HG03045 (cell line): ENCODE measurements at regions not wholly inside any gene's neighbourhood (a gene's known extent, or its start where the extent isn't known, plus 50 kb on each side); places are given as distances from the start of the nearest gene placed in this dataset.
"Not testable (repeated sequence)": the region's sequence is repeated elsewhere in the genome, so short reads cannot be mapped to it uniquely, and the experiment has no call there.

Experiments
- ATAC-seq: cut with Tn5 transposase; IDR thresholded peaks from one replicate; pipeline ENCODE4 v1.9.1; 2021; ENCODE audit warnings: mild to moderate bottlenecking, moderate library complexity; ENCODE audit not compliant: unreplicated experiment

- no peak for ATAC-seq
These were observed 392.4 kb downstream of the TECRL start for GRCh38 chr4:64016893-64017292.

DNA sequence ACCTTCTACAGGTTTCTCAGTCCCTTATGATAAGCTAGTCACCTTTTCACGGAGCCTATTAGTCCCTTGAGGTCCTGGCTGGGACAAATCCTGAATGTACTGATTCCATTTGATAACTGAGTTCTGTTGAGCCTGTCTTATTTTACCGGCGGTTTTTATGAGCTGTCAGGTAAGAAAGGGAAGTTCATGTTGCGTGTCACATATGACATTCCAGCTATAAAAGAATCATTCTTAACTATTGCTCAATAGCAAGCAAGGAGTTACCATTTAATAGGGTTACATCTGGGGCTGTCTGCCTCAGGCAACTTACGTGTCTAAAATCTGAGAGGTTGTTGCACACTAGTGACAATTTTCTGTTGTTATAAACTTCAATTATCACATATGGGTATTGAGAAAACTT is 394.6 kb downstream of the TECRL start:
- no peak for ATAC-seq

DNA sequence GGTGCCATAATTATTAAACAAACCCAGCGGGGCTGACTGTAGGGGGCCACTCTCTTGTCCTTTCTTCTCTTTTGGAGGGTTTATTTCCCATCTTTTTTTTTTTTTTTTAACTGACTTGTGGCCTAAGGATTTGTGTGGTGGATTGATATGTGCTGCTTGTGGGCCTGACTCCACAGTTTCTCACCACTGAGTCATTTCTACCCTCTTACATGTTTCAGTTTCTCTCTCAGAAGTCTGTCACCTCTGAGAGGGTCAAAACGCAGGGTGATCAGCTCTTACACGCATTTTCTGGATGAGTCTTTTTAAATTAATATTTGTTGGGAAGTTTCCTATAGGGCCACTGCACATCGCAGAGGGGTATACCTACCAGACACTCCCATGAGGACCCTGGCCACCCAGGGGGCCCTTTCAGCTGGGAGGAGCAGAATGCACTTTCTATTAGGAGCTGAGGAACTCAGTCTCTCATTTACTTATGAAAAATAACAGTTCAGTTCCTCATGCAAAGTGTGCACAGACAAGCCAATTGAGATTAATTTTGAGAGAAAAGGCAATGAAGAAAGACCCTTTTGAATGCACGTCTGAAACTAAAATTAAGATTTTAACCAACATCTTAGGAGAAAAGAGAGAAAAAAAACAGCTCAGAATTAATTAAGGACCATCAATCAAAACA is 407.9 kb downstream of the TECRL start:
- ATAC-seq = peak; percentile 82

GRCh38 chr4:64000241-64000640 is 409.0 kb downstream of the TECRL start:
- ATAC-seq = no peak

- ATAC-seq = no peak
These were observed 423.0 kb downstream of the TECRL start for GRCh38 chr4:63986253-63986652.

GRCh38 chr4:63983224-63983623 is 426.0 kb downstream of the TECRL start:
- no peak for ATAC-seq

GRCh38 chr4:63965875-63966274 is 443.4 kb downstream of the TECRL start:
- no peak for ATAC-seq

GRCh38 chr4:63942706-63943286 is 466.5 kb downstream of the TECRL start:
- not testable (repeated sequence) for ATAC-seq

- ATAC-seq = no peak
These were observed 471.3 kb downstream of the TECRL start for GRCh38 chr4:63937961-63938360.

DNA sequence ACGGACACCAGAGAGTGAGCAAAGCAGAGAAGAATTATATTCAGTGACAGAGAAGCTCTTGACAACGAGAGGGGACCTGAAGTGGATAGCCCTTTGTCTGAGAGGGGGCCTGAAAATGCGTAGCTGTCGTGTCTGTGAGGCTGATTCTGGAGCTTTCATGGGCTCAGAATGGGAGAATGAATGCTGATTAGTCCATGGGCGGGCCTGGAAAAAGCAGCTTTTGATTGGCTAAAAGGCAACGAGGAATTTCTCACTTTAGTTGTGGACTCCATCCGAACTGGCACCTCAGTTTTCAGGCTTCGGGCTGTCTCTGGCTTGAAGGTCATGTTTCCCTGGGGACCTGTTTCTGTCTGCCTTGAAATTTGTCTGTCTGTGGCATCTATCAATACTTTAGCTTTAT is 487.1 kb downstream of the TECRL start:
- no peak for ATAC-seq

GRCh38 chr4:63921561-63921960 is 487.7 kb downstream of the TECRL start:
- no peak for ATAC-seq

DNA sequence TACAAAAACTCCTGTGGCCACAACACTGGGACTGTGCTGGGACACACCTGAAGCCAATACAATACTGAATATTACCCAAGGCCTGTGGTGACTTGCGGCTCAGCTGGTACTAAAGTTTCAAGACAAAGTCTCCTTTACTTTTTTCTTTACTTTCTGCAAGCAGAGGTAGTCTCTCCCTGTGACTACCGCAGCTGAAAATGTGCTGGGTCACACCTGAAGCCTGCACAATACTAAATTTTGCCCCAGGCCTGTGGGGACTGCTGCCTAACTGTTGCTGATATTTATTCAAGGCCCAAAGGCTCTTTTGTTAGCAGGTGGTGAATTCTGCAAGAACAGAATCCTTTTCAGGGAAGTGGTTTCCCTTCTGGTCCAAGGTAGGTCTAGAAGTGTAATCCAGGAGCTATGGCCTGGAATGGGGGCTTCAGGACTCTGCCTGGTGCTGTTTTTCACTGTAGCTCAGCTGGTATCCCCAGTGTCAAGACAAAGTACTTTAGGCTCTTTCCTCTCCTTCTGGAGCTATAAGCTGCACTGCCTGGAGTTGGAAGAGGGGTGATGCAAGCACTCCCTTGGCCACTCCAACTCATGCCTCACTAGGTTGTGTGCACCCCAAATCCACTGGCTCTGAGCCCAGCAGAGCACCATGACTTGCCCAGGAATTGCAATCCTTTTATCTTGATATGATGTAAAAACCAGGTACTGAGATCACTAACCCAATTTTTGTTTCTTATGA is 489.4 kb downstream of the TECRL start:
- ATAC-seq = no peak

- no peak for ATAC-seq
These were observed 502.5 kb downstream of the TECRL start for GRCh38 chr4:63906660-63907183.

DNA sequence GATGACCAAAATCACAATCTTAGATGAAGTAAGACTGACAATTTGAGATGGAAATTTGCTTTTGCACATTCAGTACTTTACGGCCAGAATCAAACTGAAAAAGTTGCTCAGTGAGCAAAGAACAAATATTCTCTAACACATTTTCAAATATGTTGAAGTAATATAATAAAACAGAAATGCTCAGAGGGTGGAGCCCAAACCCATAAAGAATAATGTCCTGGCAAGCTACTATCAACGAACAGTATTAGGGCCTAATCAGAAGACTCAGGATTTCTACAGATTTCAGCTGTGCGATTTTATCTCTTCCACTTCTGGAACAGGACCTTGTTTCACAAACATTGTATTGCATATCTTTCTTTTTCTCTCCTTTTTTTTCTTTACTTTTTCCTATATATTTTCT is 505.0 kb downstream of the TECRL start:
- no peak for ATAC-seq

DNA sequence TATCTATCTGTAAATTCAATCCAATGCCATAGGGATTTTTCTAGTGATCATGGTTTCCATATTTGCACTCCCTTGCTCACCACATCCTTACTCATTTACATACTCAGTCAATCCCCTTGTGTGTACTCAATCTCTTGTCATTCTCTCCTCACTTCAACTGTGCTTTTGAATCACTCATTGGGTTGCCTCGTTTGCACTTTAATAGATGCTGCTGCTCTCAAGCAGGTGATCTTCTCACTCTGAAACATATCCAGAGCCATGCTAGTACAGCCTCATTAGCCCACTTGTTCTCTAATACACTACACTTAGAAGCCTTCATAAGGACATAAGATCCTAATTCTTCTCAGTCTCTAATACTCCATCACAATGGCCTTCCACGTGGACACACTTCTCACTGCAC is 507.9 kb downstream of the TECRL start:
- no peak for ATAC-seq

DNA sequence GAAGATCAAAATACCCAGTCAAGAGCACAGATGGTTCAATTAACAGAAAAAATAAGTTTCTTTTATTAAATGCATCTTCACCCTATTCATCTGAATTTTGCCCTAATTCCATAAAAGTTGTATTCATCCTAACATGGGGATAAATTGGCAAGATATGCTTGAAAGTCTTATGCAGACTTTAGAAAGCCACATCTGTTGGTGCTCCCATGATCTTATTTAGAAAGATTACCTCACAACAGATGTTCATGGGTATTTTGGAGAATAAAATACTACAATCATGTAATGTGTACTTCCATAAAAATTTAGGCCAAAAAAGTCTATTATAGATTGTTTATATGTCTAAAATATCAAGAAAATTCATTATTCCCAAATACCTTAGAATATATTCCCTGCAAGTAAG is 510.3 kb downstream of the TECRL start:
- ATAC-seq = no peak

- no peak for ATAC-seq
These were observed 515.1 kb downstream of the TECRL start for GRCh38 chr4:63894161-63894560.

DNA sequence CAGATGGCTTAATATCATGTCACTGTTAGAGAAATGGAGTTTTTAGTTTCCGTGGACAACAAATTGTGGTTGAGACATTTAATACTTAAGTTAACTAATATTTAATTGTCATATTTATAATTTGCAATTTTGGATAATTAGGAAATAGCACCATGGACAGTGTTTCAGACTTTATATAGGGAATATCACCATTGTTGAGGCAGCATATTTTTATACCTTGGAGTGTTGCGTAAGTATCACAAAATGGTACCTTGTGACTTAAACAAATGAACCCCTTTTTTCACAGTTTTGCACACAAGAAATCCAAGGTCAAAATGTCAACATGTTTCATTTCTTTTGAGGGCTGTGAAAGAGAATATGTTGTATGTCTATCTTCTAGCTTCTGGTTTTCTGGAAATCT is 539.9 kb downstream of the TECRL start:
- ATAC-seq = no peak

- no peak for ATAC-seq
These were observed 557.8 kb downstream of the TECRL start for GRCh38 chr4:63851496-63851895.

DNA sequence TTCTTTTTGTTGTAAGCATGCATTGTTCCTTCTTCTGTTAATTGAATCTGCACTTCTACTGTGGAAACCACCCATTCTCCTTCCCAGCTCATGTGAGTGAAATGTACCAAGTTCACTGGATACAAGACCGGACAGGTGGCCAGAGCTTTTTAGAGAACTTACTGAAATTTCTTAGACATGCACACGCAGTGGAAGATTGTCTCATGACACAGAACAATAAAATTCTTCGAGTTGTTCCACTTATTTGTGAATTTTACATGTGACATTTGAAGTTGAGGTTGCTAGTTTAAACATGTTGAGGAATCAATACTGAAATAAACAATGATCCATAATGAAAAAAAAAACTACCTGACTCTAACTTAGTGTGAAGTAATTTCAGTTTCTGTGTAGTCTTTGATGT is 568.0 kb downstream of the TECRL start:
- ATAC-seq = no peak

DNA sequence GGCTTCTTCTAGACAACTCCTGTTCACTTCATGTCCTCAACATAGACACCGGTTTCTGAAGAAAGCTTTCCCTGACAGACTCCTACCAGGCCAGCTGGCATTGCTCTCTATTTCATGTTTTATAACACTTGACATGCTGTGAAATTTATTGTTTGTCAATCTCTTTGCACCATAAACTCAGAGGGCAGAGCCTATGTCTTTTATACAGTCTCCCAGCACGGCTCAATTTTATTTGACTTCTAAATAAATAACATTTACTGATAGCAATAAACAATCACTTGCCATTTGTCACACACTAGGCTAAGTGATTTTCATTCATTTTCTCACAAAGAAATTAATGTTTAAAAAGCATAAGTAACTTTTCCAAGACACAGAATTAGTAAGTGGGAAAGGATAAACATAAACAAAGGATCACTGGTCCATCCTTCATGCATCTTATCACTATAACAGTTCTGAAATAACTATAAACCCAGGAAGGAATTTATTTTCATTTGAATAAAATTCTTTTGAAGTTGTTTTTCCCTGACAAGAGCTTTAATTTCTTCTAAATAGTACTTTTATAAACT is 577.6 kb downstream of the TECRL start:
- no peak for ATAC-seq
